ENCODE measurements at regions not wholly inside any gene's neighbourhood (a gene's known extent, or its start where the extent isn't known, plus 50 kb on each side); places are given as distances from the start of the nearest gene placed in this dataset.

GRCh38 chr9:99400184-99400731 is 178.2 kb downstream of the SEC61B start:
- peak; percentile 21 for TF ChIP-seq CTCF (conservative IDR thresholded peaks at IDR 0.05; ENCODE audit: low read depth, low read length)
- H3K4me3 ChIP-seq (ENCODE audit: low read depth, low read length) = no peak overlapping the region
- peak; percentile 39 for DNase-seq (ENCODE audit: low read depth)

GRCh38 chr9:99401680-99402504 is 179.8 kb downstream of the SEC61B start:
- TF ChIP-seq CTCF (conservative IDR thresholded peaks at IDR 0.05; ENCODE audit: low read depth, low read length) = no peak
- DNase-seq (ENCODE audit: low read depth) = no peak
- H3K4me3 ChIP-seq (ENCODE audit: low read depth, low read length) = no peak overlapping the region

GRCh38 chr9:99403371-99403770 is 181.3 kb downstream of the SEC61B start:
- no peak overlapping the region for H3K4me3 ChIP-seq (ENCODE audit: low read depth, low read length)

GRCh38 chr9:99405359-99405758 is 183.3 kb downstream of the SEC61B start:
- no peak overlapping the region for H3K4me3 ChIP-seq (ENCODE audit: low read depth, low read length)
- no peak for DNase-seq (ENCODE audit: low read depth)
- no peak for TF ChIP-seq CTCF (conservative IDR thresholded peaks at IDR 0.05; ENCODE audit: low read depth, low read length)

More at GRCh38 chr9:99403371-99403770, 181.3 kb downstream of the SEC61B start:
- no peak for DNase-seq (ENCODE audit: low read depth)
- no peak for TF ChIP-seq CTCF (conservative IDR thresholded peaks at IDR 0.05; ENCODE audit: low read depth, low read length)

- no peak overlapping the region for H3K4me3 ChIP-seq (ENCODE audit: low read depth, low read length)
- TF ChIP-seq CTCF (conservative IDR thresholded peaks at IDR 0.05; ENCODE audit: low read depth, low read length) = no peak
- no peak for DNase-seq (ENCODE audit: low read depth)
Observed at GRCh38 chr9:99406939-99407338, 184.9 kb downstream of the SEC61B start.

GRCh38 chr9:99411068-99411467 is 189.0 kb downstream of the SEC61B start:
- DNase-seq (ENCODE audit: low read depth) = peak; percentile 45
- H3K4me3 ChIP-seq (ENCODE audit: low read depth, low read length) = no peak overlapping the region
- TF ChIP-seq CTCF (conservative IDR thresholded peaks at IDR 0.05; ENCODE audit: low read depth, low read length) = no peak
